HS-27A (cell line): ENCODE measurements at regions not wholly inside any gene's neighbourhood (a gene's known extent, or its start where the extent isn't known, plus 50 kb on each side); places are given as distances from the start of the nearest gene placed in this dataset.

Experiments used
- DNase-seq: peaks from one replicate; pipeline ENCODE4 v3.0.0-alpha.2; 2012; ENCODE audit warnings: low read depth, missing footprints

DNA sequence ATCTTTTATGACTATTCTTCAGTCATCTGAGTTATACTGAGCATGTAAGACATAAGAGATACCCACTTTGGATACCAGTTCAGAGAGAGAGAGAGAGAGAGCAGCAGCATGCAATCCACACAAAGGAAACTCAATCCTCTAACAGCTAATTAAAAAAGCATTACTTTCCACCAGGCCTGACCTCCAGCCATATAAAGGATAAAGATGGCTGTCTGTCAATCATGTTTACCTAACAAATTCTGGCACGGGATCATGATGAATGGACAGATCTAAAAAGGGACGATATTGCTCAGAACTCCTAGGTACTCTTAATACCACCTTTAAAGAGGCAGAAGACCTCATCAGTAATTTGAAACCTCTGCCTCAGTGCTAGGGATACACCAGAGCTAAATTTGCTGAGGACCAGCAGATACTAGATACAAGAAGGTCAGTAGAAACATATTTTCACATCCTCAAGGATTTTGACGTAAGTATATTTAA lies 159.2 kb downstream of the RPS12 start:
- DNase-seq: no peak

DNA sequence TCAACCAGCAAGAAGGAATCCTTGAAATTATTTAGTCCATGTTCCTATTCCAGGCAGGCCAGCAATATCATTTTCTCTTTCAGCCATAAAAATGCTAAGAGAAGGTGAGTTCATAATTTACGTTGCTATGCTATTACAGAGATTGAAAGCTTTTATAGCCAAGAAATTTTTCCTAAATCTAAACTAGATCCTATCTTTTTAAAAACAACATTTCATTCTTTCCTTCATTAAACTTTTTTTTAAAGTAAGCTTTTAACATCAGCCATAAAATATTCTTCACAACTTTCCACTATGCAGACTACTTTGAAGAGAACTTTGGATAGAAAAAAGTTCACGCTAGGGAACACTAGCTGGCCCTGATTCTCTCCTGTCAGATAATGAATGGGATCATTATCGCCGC lies 159.8 kb downstream of the RPS12 start:
- no peak for DNase-seq

DNA sequence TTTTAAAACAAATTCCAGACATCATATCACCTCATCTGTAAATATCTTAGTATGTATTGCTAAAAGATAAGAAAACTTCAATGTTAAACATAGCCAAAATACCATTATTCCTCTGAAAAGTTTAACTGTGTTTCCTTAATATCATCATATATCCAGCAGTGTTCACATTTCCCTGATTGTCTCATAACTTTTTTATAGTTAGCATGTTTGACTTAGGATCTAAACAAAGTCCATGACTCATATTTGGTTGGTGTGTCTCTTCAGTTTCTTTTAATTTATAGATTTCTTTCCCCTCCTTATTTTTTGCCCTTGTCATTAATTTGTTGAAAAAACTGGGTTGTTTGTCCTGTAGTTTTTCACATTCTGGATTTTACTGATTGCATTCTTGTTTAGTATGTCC lies 163.0 kb downstream of the RPS12 start:
- DNase-seq: no peak

DNA sequence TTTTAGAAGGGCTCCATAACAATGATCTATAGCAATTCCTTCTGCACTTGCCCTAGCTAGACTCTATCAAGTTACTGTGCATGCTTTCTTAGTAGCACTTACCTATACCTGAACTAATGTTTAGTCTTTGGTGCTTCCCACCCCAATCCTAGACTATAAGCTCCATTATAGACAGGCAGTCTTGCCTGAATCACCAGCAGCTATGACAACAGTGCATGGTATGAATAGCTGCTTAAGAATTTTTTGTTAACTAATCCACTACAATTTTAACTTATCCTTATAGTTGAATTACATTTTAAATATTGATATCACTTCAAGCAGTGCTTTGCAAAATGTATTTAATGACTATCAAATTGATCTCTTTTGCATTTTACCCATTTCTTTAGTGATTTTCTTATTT lies 164.3 kb downstream of the RPS12 start:
- DNase-seq: no peak

DNA sequence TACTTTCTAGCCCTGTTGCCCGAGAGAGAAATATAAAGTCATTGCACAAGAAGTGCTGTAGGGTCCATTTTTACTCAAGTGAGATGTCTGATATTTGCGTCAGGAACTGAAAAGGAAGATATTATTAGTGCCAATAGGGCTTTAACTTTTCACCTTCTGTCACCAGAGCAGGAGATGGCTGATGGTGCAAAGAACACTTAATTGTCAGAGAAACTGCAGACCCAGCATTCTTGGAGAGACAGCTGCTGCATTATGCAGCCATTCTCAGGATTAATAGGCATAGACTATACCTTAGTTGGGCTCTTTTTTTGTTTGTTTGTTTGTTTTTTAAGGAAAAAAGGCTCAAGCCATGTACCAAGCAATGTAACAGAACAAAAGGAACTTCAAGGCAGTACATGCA lies 179.4 kb downstream of the RPS12 start:
- DNase-seq: no peak

DNA sequence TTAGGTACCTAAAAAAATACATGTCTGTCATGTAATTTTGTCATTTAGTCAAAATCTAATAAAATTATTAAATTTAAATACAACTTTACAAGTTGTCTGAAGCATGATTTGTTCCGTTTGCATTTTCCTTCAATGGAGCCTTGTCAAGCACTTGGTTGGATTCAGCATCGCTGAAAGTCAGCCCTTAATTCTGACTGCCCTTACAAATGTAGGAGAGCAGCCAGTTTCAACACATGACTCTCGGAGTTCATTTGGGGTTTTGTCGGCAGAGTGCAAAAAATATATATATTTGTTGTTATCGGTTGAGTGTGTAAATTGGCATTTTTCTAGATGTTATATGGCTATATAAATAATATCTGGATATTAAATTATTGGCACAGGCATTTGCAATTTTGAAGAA lies 180.6 kb downstream of the RPS12 start:
- DNase-seq: no peak

DNA sequence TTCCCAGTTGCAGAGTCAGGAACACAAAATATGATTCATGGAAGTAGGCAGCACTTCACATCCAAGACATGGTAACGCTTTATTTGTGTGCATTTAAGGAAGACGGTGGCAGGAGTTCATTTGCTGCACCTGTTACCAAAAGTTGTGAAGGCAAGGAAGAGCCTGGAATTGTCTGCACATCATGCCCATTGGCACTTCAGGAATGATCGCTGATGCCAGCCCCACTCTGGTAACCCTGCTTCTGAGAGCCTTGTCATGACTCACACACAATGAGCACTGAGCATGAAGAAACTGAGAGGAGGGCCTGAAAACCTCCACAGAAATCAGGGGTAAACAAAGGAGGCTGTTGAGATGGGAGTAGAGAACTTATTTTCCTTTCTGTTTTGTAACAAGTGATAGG lies 181.1 kb downstream of the RPS12 start:
- DNase-seq: no peak

DNA sequence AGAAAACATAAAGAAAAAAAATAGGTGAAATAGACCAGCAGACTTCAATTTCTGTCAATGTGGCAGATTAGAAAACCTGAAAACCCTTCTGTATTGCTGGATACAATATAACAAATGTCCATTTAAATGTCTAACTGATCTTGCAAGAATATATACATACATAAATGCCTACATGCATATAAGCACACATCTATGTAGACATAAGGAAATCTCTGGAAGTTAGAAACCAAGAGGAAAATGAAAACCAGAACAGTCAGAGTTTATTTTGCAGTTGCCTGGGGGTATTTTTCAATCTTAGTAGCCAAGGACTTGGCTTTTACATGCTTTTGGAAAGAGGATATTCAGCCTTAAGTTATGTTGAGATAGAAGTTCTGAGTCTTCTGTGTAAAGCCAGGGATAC lies 184.0 kb downstream of the RPS12 start:
- no peak for DNase-seq

DNA sequence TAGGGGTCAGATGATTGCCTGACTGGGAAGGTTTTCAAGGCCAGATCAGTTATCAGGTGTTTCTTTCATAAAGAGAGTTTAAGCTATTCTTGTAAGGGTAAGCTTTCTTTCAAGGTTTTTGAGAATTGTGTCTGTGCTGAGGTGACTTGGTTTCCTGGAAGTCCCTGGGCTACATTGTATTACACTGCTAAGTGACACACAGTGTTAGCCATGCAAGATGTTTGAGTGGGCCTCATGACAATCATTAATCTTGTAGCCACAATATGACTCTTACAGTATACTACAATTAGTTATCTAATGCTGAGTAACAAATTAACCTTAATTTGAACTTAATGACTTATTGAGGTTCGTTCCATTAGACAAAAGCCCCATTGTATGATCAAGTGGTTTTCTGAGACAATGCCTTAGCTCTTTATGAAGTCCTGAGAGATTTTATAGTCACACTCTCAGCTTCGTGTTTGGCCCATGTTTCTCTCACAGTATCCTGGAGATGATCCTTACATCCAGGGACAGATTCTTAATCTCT lies 186.7 kb downstream of the RPS12 start:
- no peak for DNase-seq

DNA sequence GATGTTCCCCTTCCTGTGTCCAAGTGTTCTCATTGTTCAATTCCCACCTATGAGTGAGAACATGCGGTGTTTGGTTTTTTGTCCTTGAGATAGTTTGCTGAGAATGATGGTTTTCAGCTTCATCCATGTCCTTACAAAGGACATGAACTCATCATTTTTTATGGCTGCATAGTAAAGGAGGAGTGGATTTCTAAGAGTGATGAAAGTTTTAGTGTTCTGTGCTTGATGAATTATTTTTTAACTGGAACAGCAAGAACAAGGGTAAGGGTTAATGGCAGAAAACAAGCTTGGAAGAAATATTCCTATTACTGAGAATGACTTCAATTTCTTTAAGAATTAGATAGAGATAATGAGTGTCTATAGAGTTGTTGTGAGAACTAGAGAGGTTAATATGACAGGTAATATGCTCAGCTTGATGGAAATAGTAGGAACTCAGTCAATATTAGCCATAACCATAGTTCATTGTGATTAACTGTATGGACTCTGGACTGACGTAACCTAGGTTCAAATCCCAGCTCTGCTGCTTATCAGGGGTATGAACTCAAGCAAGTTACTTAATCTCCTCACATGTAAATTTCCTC lies 190.0 kb downstream of the RPS12 start:
- DNase-seq: no peak

DNA sequence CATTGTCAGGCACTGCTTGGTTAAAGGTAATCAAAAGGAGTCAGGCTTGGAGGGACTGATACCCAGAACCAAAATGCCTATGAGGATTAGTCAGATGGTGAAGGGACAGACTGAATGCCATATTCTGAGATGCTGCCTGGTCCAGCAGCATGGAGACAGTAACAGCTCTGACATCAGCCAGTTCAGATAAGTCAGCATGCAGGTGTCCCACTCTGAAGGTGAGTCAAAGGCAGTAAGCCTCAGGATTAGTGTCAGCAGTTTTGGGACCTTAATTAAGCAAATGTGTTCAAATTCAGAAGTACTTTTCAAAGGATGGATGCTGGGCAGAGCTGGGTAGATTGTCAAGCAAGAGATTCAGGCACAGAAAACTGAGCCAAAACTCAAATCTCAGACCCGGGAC lies 198.4 kb downstream of the RPS12 start:
- DNase-seq: no peak

DNA sequence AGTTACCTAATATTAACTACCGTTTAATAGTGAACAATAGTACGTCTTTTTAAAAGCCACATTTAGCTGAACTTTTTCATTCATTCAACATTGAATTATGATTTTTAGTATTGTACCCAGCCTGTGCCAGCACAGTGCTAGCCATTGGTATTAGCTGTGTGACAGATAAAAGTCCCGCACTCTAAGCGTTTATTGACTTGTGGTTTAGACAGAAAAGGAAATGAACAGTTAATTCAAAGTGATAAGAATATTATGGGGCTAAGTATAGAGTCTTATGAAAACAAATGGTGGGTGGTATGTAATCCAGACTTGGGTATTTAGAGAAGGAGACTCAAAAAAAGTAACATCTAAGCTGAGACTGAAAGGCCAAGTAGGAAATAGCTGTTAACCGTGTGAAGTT lies 202.3 kb downstream of the RPS12 start:
- DNase-seq: no peak

DNA sequence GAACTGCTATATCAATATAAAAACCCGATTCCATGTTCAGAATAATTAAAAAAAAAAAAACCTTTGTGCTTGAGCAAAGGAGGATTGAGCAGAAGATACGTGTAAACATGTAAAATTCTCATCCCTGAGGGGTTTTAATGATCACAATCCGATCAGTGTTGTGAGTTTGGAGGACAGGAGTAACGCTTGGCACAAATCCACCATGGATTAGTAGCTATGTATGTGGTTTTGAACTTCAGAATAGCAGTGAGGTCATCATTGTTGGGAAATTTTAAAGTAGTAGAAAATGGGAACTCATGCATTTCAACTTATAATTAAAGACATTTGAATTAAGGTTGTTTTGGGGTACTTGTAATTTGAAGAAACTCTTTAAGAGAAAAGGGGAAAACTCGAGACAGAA lies 203.2 kb downstream of the RPS12 start:
- no peak for DNase-seq

DNA sequence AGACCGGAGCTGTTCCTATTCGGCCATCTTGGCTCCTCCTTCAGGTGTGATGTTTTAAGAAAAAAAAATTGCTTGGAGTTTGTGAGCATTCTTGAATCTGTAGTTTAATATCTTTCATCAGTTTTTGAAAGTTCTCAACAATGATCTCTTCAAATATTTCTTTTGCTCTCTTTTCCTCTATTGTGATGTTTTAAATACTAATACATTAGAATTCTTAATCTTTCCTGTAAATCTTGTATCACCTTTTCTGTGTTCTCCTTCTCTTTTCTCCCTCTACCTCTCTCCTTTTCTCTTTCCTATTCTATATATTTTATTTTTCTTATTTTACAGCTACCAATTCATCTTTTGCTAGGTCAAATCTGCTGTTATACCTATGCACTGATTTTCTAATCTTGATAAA lies 212.3 kb downstream of the RPS12 start:
- no peak for DNase-seq

DNA sequence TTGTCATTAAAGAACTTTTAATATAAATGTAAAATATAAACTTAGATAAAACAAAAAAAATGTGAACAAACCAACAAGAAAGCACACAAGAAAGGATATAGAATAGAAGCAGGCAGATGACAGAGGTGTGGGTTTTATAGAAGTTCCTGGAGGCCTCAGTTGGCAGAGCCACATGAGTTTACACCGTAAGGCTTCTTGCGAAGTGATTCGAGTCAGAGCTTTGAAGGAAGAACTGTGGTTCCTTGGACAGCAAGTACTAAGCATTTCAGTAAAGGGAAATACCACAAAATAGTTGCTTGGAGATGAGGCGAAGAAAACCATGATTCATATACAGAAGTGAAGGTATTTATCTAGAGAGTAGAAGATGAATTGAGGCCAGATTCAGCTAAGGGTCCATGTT lies 207.9 kb upstream of the EYA4 start:
- DNase-seq: no peak

DNA sequence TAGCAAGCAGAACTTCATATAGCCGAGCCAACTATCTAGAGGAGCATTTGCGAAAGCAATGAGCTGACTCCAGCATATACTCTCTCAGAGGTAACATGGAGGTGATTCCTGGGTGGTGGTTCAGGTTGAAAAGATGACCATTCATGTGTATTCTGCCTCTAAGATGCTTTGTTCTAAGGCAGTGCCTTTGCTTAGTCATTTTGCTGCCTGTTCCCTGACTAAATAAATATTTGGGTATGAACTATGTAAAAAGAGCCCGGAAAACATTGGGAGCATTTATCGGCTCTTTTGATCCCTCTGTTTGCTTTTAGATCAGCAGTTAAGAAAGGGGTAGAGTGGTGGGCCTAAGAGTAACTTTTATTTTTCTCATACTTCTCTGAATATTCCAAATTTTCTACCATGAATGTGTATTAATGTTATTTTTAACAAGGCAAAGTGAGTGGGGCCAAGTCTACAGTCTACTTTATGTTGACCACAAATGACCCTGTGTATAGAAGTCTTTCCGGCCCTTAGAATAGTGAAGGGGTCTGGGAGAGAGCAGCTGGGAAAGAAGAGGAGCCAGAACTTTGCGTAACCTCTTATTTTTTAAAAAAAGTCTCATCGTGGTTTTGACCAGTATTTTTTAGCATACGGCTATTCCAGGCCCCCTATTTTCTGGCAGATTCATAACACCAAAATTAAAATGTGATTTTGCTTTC lies 206.5 kb upstream of the EYA4 start:
- DNase-seq: no peak

DNA sequence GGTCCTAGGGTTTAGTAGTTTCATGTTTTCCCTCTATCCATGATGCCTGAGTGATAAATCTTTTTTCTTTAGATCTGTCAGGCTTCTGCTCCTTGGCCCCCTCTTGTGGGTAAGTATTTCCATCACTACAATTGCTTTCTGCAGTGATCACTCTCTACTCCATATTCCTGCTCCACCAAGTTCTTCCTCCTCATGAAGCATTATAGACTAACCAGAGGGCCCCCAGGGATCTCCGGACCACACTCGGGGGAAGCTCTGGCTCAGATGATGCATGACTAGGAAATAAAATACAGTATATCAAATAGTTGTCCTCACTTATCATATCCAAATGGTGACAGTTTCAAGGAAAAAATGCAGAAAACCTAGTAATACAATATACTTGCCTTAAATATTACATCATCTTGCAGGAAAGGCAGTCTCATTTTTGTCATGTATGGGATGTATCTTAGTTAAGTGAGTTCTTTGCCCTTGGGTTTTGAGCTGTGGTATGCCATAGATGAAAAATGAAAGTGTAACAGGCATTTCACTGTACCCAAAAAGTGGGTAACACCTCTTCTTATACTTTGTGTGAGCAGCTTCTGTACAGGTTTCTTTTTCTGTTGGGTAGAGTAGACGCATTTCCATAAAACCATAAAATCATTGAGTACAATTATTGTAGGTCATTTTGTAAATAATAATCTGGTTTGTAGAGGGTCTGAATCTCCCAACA lies 200.9 kb upstream of the EYA4 start:
- peak; percentile 3 for DNase-seq

DNA sequence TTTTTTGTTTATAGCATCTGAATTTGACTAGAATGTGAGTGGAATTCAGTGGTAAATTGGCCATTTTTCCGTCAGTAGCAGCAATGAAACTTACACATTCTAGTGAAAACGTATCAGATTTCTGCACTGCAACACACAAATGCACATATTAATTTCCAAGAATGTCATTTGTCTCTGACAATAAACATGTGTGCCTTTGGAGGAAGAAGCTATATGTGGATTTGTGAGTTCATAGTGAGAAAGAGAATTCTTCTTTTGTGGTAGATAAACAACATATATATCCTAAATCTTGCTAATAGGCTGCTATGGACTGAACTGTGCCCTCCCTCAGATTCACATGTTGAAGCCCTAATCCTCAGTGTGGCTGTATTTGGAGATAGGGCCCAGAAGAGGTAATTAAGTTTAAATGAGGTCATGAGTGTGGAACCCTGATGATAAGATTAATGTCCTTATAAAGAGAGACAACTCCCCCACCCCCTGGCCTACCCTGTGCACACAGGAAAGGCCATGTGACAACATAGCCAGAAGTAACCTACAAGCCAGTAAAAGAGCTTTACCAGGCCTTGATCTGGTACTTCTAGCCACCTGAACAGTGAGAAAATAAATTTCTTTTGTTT lies 200.2 kb upstream of the EYA4 start:
- no peak for DNase-seq

DNA sequence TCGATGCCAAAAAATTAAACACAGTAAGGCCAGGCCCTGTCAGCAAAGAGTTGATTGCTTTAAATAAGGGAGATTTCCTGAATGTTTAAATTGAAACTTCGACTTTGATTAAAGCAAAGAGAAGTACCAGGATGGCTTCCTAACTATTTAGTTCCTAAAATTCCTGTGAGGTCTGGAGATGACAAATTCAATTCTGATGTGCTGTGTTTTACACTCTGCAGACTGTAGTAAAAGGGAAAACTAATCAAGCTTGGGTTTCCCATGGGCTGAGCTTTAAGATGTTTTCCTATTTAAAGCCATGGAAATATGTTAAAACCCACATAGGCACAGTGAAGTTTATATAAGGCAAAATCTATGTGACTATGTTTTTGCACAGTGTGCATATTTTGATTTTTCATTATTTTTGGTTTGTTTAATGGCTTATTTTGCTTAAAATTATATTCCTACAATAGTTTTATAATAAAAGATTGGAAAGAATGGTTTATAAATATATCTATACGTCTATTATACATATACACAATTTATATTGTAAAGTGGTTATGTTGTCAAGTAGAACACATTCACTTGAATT lies 198.5 kb upstream of the EYA4 start:
- no peak for DNase-seq

DNA sequence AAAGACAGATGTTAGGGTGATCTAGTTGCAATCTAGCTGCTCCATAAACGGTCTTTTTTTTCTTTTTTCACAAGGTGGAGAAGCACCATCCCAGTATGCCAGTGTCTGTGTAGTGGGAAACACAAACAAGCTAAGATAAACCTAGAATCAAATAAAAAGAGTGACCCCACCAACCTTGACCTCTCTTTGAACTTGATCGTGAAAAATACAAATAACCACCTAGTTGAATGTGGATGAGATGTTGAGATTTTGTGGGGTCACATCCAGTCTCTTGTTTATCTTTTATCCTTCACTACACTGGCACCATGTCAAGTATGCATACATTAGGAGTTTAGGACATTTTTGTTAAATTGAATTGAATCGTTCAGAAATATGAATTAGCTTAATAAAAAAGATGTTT lies 194.6 kb upstream of the EYA4 start:
- DNase-seq: no peak

DNA sequence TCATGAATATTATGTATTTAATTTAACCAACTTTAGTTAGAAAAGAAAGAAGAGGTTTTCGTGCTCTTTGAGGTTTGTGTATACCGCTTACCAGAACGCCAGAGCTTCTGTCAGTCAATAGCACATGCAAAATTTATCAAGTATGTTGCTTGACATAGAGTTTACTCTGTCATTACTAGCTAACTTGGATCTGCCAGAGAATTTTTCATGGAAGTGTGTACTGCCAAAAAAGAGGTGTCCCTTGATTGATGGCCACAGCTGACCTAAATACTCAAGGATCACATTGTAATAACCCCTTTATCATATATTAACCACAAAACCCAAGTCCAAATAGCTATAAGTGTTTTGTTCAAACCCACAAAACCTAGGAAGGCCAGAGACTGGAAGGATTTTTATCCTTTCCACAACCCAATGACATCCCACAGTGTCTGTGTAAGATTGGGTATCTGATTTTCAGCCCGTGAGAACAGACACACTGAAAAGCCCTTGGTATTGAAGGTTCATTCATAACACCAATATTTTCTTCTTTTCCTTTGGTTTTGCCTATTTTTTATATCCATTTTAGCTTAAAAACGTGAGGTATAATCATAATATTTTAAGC lies 194.0 kb upstream of the EYA4 start:
- no peak for DNase-seq

DNA sequence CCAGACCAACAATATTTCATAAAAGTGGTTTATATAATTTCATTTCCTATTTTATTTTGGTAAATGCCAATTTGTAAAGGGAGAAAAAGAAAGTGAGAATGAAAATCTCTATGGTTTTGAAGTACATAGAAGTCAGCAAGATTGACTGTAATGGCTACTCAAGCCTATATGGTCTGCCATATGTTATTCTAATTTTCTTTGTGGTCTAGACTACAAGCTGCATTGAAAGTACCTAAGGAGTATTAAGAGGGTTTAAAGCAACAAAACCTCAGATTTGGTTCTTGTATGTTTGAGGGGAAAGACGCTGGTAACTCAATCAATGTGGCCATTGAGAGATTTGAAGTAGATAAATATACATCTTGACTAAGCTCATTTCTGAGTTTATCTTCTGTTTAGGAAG lies 193.5 kb upstream of the EYA4 start:
- no peak for DNase-seq
